ENCODE measurements at regions not wholly inside any gene's neighbourhood (a gene's known extent, or its start where the extent isn't known, plus 50 kb on each side); places are given as distances from the start of the nearest gene placed in this dataset.

DNA sequence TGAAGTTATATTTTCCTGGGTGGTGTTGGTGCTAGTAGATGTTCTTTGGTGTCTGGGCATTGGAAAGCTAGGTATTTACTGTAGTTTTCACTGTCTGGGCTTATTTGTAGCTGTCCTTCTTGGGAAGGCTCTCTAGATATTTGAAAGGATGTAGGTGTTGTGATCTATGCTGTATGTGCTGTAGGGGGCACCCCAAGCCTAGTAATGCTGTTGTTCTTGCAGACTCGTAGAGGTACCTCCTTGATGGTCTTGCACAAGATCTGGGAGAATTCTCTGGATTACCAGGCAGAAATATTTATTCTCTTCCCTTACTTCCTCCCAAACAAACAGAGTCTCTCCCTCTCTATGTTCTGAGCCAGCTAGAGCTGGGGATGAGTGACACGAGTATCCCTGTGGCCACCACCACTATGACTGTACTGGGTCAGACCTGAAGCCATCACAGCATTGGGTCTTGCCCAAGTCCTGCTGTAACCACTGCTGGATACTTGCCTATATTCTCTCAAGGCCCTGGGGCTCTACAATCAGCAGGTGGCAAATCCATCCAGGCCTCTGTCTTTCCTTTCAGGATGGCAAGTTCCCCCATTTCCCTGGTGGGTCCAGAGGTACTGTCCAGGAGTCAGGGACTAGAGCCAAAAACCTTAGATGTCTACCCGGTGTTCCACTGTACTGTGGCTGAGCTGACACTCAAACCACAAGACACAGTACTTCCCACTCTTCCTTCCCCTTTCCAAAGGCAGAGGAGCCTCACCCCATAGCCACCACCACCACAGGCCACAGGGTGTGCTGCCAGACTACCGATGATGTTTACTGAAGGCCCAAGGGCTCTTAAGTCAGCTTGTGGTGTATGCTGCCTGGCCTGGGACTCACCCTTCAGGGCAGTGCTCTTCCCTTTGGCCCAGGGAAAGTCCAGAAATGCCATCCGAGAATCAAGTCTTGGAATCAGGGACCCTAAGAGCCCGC, 195.2 kb upstream of the DPPA4 start:
- Mint-ChIP-seq H3K4me3 (no peak overlapping the region), H3K9me3 (peaks cover 3% of the 10 kb centered on the region), H3K36me3 (no peaks in the 10 kb centered on the region), H3K4me1 (no peaks in the 10 kb centered on the region), H3K27ac (no peak overlapping the region), H3K27me3 (no peaks in the 10 kb centered on the region)
- ATAC-seq (ENCODE audit: low read depth) (no peak), DNase-seq (ENCODE audit: low spot score in 2 of 2) (no peak)

GRCh38 chr3:109545746-109546145, 208.4 kb upstream of the DPPA4 start:
- H3K4me1 Mint-ChIP-seq: no peaks in the 10 kb centered on the region
- no peaks in the 10 kb centered on the region for H3K27me3 Mint-ChIP-seq
- no peak overlapping the region for H3K27ac Mint-ChIP-seq
- H3K9me3 Mint-ChIP-seq: peaks cover 4% of the 10 kb centered on the region
- DNase-seq (ENCODE audit: low spot score in 2 of 2) (no peak), ATAC-seq (ENCODE audit: low read depth) (no peak)
- no peak overlapping the region for H3K4me3 Mint-ChIP-seq
- H3K36me3 Mint-ChIP-seq: no peaks in the 10 kb centered on the region

DNA sequence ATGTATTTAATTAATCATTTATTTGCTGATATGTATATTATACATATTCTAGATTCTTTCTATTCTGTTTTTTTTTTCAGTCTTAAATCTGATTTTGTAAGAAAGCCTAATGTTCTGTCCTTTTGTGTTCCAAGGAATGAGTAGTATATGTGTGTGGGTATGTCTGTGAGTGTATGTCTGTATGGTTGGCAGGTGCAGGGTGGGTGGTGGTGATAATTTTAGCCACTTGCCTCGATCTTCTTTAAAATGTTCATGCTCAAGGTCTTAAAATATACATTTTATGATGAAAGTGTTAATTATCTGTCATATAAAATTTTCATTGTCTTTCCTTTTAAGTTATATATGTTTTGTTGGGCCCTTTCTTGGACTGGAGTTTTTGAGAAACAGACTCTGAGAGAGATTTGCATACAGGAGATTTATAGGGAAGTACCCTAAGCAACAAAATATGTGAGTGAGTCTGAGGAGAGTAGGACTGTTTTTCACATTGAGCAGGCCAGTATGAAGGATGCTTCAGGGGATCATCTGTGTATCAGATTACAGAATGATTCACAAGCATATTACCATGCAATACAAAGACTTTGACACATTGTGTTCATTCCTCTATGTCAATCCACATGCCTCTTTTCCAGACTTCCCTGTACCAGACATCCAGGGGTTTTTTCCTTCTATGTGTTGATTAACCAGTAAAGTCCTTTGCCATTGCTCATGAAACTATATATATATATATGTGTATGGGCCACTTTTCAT, 211.0 kb upstream of the DPPA4 start:
- no peak overlapping the region for H3K27ac Mint-ChIP-seq
- no peaks in the 10 kb centered on the region for H3K27me3 Mint-ChIP-seq
- H3K9me3 Mint-ChIP-seq: peaks cover 1% of the 10 kb centered on the region
- no peak for DNase-seq (ENCODE audit: low spot score in 2 of 2)
- no peak for ATAC-seq (ENCODE audit: low read depth)
- no peaks in the 10 kb centered on the region for H3K4me1 Mint-ChIP-seq
- H3K36me3 Mint-ChIP-seq: no peaks in the 10 kb centered on the region
- no peak overlapping the region for H3K4me3 Mint-ChIP-seq

DNA sequence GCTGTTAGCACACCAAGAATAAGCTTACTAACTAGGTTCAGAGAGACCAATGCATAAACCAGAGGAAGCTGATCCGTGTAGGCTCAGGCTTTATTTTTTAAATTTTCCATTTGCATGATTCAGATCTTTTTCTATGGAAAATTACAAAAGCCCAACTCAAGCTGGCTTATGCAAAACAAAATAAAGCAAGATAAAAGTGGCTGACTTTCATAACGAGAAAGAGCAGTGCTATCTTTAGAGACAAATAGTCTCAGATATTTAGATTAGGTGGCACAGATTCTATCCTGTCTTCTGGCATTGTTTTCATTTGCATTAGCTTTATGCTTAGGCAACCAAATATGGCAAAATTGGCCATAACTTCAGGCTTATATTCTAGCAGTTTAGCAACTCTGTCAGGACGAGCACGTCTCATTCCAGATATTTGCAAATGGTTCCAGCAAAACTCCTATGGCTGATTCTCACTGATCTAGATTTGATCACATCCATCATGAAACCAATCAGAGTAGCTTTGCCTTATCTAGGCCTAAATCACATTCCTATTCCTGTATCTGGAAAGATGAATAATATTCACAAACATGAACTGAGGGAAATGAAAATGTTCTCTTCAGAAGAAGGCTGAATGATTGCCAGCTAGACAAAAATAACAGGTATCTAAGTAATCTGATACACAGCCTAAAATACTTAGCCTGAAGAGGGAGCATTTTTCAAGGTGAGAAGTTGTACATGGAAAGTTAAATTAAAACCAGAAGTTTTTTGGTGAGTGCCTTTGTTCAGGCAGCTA, 216.4 kb upstream of the DPPA4 start:
- Mint-ChIP-seq H3K27me3 (no peaks in the 10 kb centered on the region), H3K9me3 (peaks cover 5% of the 10 kb centered on the region), H3K27ac (no peak overlapping the region), H3K36me3 (no peaks in the 10 kb centered on the region), H3K4me1 (no peaks in the 10 kb centered on the region), H3K4me3 (no peak overlapping the region)
- ATAC-seq (ENCODE audit: low read depth) (no peak), DNase-seq (ENCODE audit: low spot score in 2 of 2) (no peak)

GRCh38 chr3:109559389-109559788, 222.0 kb upstream of the DPPA4 start:
- H3K27me3 Mint-ChIP-seq: no peaks in the 10 kb centered on the region
- H3K4me1 Mint-ChIP-seq: no peaks in the 10 kb centered on the region
- H3K27ac Mint-ChIP-seq: no peak overlapping the region
- DNase-seq (ENCODE audit: low spot score in 2 of 2): no peak
- H3K36me3 Mint-ChIP-seq: no peaks in the 10 kb centered on the region
- H3K4me3 Mint-ChIP-seq: no peak overlapping the region
- H3K9me3 Mint-ChIP-seq: peaks cover 8% of the 10 kb centered on the region
- ATAC-seq (ENCODE audit: low read depth): no peak

- Mint-ChIP-seq H3K27ac (no peak overlapping the region), H3K4me3 (no peak overlapping the region), H3K27me3 (no peaks in the 10 kb centered on the region), H3K9me3 (peaks cover 8% of the 10 kb centered on the region), H3K36me3 (no peaks in the 10 kb centered on the region), H3K4me1 (no peaks in the 10 kb centered on the region)
- DNase-seq (ENCODE audit: low spot score in 2 of 2) (no peak), ATAC-seq (ENCODE audit: low read depth) (no peak)
These were observed 225.8 kb upstream of the DPPA4 start for GRCh38 chr3:109563149-109563548.

- peaks cover 6% of the 10 kb centered on the region for H3K9me3 Mint-ChIP-seq
- DNase-seq (ENCODE audit: low spot score in 2 of 2): no peak
- no peaks in the 10 kb centered on the region for H3K27me3 Mint-ChIP-seq
- H3K27ac Mint-ChIP-seq: no peak overlapping the region
- no peaks in the 10 kb centered on the region for H3K4me1 Mint-ChIP-seq
- H3K36me3 Mint-ChIP-seq: no peaks in the 10 kb centered on the region
- H3K4me3 Mint-ChIP-seq: no peak overlapping the region
- no peak for ATAC-seq (ENCODE audit: low read depth)
These were observed 231.9 kb upstream of the DPPA4 start for GRCh38 chr3:109569135-109569846.

- no peaks in the 10 kb centered on the region for H3K27me3 Mint-ChIP-seq
- H3K4me1 Mint-ChIP-seq: no peaks in the 10 kb centered on the region
- H3K4me3 Mint-ChIP-seq: no peak overlapping the region
- no peak for ATAC-seq (ENCODE audit: low read depth)
- DNase-seq (ENCODE audit: low spot score in 2 of 2): no peak
- H3K27ac Mint-ChIP-seq: no peak overlapping the region
- H3K9me3 Mint-ChIP-seq: peaks cover 6% of the 10 kb centered on the region
- no peaks in the 10 kb centered on the region for H3K36me3 Mint-ChIP-seq
These were observed 233.1 kb upstream of the DPPA4 start for GRCh38 chr3:109570408-109570807.

- Mint-ChIP-seq H3K36me3 (no peaks in the 10 kb centered on the region), H3K4me3 (no peak overlapping the region), H3K27me3 (no peaks in the 10 kb centered on the region), H3K9me3 (peaks cover 5% of the 10 kb centered on the region), H3K4me1 (no peaks in the 10 kb centered on the region), H3K27ac (no peak overlapping the region)
- no peak for DNase-seq (ENCODE audit: low spot score in 2 of 2)
- ATAC-seq (ENCODE audit: low read depth): no peak
These were observed 235.0 kb upstream of the DPPA4 start for GRCh38 chr3:109572301-109572700.

DNA sequence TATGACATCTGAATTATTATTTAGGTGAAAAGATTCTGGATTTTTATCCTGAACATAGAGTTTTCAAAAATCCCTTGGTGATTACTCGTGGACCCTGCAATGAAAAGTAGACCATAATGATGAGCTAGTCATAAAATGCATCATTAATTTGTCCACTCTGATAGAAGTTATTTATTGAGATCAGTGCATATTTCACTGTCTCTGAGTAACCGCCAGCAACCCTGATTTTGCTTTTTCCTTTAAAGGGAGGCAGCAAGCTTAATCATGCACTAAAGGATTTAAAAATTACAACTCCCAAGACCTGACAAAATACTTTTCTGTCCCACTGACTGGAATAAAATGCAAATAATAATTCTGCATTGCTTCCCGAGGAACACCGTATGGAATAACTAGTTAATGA, 259.6 kb upstream of the DPPA4 start:
- H3K4me3 Mint-ChIP-seq: no peak overlapping the region
- no peaks in the 10 kb centered on the region for H3K36me3 Mint-ChIP-seq
- H3K27me3 Mint-ChIP-seq: no peaks in the 10 kb centered on the region
- peaks cover 7% of the 10 kb centered on the region for H3K9me3 Mint-ChIP-seq
- no peaks in the 10 kb centered on the region for H3K4me1 Mint-ChIP-seq
- DNase-seq (ENCODE audit: low spot score in 2 of 2) (no peak), ATAC-seq (ENCODE audit: low read depth) (no peak)
- no peak overlapping the region for H3K27ac Mint-ChIP-seq

DNA sequence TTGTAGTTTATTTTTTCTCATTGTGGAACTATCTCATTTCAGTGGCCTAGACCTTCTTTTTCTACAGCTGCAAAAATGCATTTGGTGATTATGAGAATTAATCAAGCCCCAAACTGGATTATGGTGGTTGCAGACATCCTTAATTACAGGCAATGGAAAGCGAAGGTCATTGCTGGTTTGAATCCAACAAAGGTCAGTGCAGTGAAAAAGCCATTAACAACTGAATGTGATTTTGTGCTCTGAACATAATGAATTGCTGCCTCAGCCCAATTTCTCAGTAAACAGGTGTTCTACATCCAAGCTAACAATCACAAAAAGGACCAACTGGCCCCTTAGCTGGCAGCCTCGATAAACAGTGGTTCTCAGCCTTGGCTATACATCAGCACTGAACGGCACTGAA, 260.1 kb upstream of the DPPA4 start:
- no peak for ATAC-seq (ENCODE audit: low read depth)
- H3K27me3 Mint-ChIP-seq: no peaks in the 10 kb centered on the region
- H3K4me3 Mint-ChIP-seq: no peak overlapping the region
- H3K36me3 Mint-ChIP-seq: no peaks in the 10 kb centered on the region
- no peak for DNase-seq (ENCODE audit: low spot score in 2 of 2)
- H3K4me1 Mint-ChIP-seq: no peaks in the 10 kb centered on the region
- H3K27ac Mint-ChIP-seq: no peak overlapping the region
- H3K9me3 Mint-ChIP-seq: peaks cover 7% of the 10 kb centered on the region

DNA sequence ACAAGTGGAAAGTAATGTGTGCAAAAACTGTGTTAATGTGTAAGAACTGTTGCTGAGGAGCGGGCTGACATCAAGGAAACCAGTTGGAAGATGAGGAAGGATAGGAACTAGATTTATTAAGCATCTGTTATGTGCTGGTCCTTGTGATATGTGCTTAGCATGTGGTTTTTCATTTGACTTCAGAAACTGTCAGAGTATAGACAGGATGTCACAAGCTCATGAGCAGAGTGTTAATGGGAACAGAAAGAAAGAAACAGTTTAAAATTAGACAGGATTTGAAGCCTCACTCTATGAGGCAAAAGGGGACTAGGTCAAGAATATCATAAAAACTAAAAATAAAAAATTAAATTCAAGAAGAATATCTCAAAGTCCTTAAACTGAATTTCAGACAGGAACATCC, 270.6 kb upstream of the DPPA4 start:
- no peaks in the 10 kb centered on the region for H3K4me1 Mint-ChIP-seq
- no peak overlapping the region for H3K27ac Mint-ChIP-seq
- H3K27me3 Mint-ChIP-seq: no peaks in the 10 kb centered on the region
- no peaks in the 10 kb centered on the region for H3K36me3 Mint-ChIP-seq
- H3K4me3 Mint-ChIP-seq: no peak overlapping the region
- ATAC-seq (ENCODE audit: low read depth) (no peak), DNase-seq (ENCODE audit: low spot score in 2 of 2) (no peak)
- H3K9me3 Mint-ChIP-seq: peaks cover 1% of the 10 kb centered on the region

GRCh38 chr3:109608574-109608973, 271.2 kb upstream of the DPPA4 start:
- Mint-ChIP-seq H3K4me3 (no peak overlapping the region), H3K27me3 (no peaks in the 10 kb centered on the region), H3K4me1 (no peaks in the 10 kb centered on the region), H3K36me3 (no peaks in the 10 kb centered on the region), H3K27ac (no peak overlapping the region), H3K9me3 (peaks cover 1% of the 10 kb centered on the region)
- ATAC-seq (ENCODE audit: low read depth) (no peak), DNase-seq (ENCODE audit: low spot score in 2 of 2) (no peak)
